ENCODE measurements at regions not wholly inside any gene's neighbourhood (a gene's known extent, or its start where the extent isn't known, plus 50 kb on each side); places are given as distances from the start of the nearest gene placed in this dataset.

- ATAC-seq (ENCODE audit: poor library complexity) (no peak), DNase-seq (no peak)
- Histone ChIP-seq H3K4me3 (ENCODE audit: low read length) (no peak overlapping the region), H3K27ac (ENCODE audit: low read depth in 1 of 2, low read length in 2 of 2) (no peak overlapping the region), H3K36me3 (ENCODE audit: insufficient read depth, low read length) (no peaks in the 10 kb centered on the region), H3K9me3 (ENCODE audit: control insufficient read depth in 1 of 2, insufficient read depth in 1 of 2, low read length in 2 of 2) (no peaks in the 10 kb centered on the region), H3K4me1 (ENCODE audit: insufficient read depth, low read length) (no peaks in the 10 kb centered on the region), H3K27me3 (ENCODE audit: control insufficient read depth in 1 of 2, insufficient read depth in 2 of 2, low read length in 2 of 2) (no peaks in the 10 kb centered on the region)
- CTCF ChIA-PET: no interaction called here
- Mint-ChIP-seq H3K27ac (no peak overlapping the region), H3K4me3 (no peak overlapping the region), H3K27me3 (no peaks in the 10 kb centered on the region), H3K4me1 (ENCODE audit: low read depth) (no peaks in the 10 kb centered on the region), H3K9me3 (peaks cover 9% of the 10 kb centered on the region), H3K36me3 (ENCODE audit: low read depth) (no peaks in the 10 kb centered on the region)
- POLR2A ChIA-PET: no interaction called here
- intact Hi-C loops (cut with DNase I, micrococcal nuclease): no loop called here
- no peak for TF ChIP-seq CTCF (IDR thresholded peaks at IDR 0.05)
Observed at GRCh38 chr5:20536341-20536740, 548.3 kb upstream of the CDH18 start.

- ATAC-seq (ENCODE audit: poor library complexity) (no peak), DNase-seq (no peak)
- CTCF ChIA-PET: no interaction called here
- no peaks in the 10 kb centered on the region for H3K4me1 Mint-ChIP-seq (ENCODE audit: low read depth)
- Histone ChIP-seq H3K27ac (ENCODE audit: low read depth in 1 of 2, low read length in 2 of 2) (no peak overlapping the region), H3K4me3 (ENCODE audit: low read length) (no peak overlapping the region), H3K27me3 (ENCODE audit: control insufficient read depth in 1 of 2, insufficient read depth in 2 of 2, low read length in 2 of 2) (no peaks in the 10 kb centered on the region), H3K9me3 (ENCODE audit: control insufficient read depth in 1 of 2, insufficient read depth in 1 of 2, low read length in 2 of 2) (peaks cover 0 to 8% of the 10 kb centered on the region in 2 experiments), H3K4me1 (ENCODE audit: insufficient read depth, low read length) (no peaks in the 10 kb centered on the region), H3K36me3 (ENCODE audit: insufficient read depth, low read length) (no peaks in the 10 kb centered on the region)
- POLR2A ChIA-PET: no interaction called here
- peaks cover 12% of the 10 kb centered on the region for H3K9me3 Mint-ChIP-seq
- no peaks in the 10 kb centered on the region for H3K27me3 Mint-ChIP-seq
- no peak overlapping the region for H3K4me3 Mint-ChIP-seq
- intact Hi-C loops (cut with DNase I, micrococcal nuclease): no loop called here
- H3K36me3 Mint-ChIP-seq (ENCODE audit: low read depth): no peaks in the 10 kb centered on the region
- TF ChIP-seq CTCF (IDR thresholded peaks at IDR 0.05): no peak
- H3K27ac Mint-ChIP-seq: no peak overlapping the region
Observed at GRCh38 chr5:20528471-20528870, 540.5 kb upstream of the CDH18 start.

GRCh38 chr5:20524991-20525529, 537.1 kb upstream of the CDH18 start:
- no peak for DNase-seq
- H3K4me3 Mint-ChIP-seq: no peak overlapping the region
- Histone ChIP-seq H3K27me3 (ENCODE audit: control insufficient read depth in 1 of 2, insufficient read depth in 2 of 2, low read length in 2 of 2) (no peaks in the 10 kb centered on the region), H3K4me3 (ENCODE audit: low read length) (no peak overlapping the region), H3K36me3 (ENCODE audit: insufficient read depth, low read length) (no peaks in the 10 kb centered on the region), H3K27ac (ENCODE audit: low read depth in 1 of 2, low read length in 2 of 2) (no peak overlapping the region), H3K9me3 (ENCODE audit: control insufficient read depth in 1 of 2, insufficient read depth in 1 of 2, low read length in 2 of 2) (peaks cover 0 to 8% of the 10 kb centered on the region in 2 experiments), H3K4me1 (ENCODE audit: insufficient read depth, low read length) (no peaks in the 10 kb centered on the region)
- H3K9me3 Mint-ChIP-seq: peaks cover 10% of the 10 kb centered on the region
- intact Hi-C loops (cut with DNase I, micrococcal nuclease): no loop called here
- no peak for ATAC-seq (ENCODE audit: poor library complexity)
- ChIA-PET CTCF (no interaction called here), POLR2A (no interaction called here)
- H3K27me3 Mint-ChIP-seq: no peaks in the 10 kb centered on the region
- no peak overlapping the region for H3K27ac Mint-ChIP-seq
- H3K4me1 Mint-ChIP-seq (ENCODE audit: low read depth): no peaks in the 10 kb centered on the region
- no peaks in the 10 kb centered on the region for H3K36me3 Mint-ChIP-seq (ENCODE audit: low read depth)
- TF ChIP-seq CTCF (IDR thresholded peaks at IDR 0.05): no peak
